PC-3 (cell line): ENCODE measurements at regions not wholly inside any gene's neighbourhood (a gene's known extent, or its start where the extent isn't known, plus 50 kb on each side); places are given as distances from the start of the nearest gene placed in this dataset.

Experiments
- EZH2 ChIP-seq: fragments of 300-600 bp; sonication (generic); IDR thresholded peaks from one replicate; pipeline ENCODE4 v1.6.1; 2017; ENCODE audit warnings: antibody characterized with exemption, mild to moderate bottlenecking, low read length; ENCODE audit not compliant: unreplicated experiment
- EZH2phosphoT487 ChIP-seq: fragments of 300-600 bp; sonication (generic); IDR thresholded peaks from 2 replicates; pipeline ENCODE4 v1.6.1; 2018; ENCODE audit warnings: mild to moderate bottlenecking, antibody characterized with exemption, low read length, borderline replicate concordance
- TF ChIP-seq, protein P1 (sequence below): fragments of 300-600 bp; sonication (generic); conservative IDR thresholded peaks from 2 replicates; pipeline ENCODE4 v1.5.1; 2017; ENCODE audit warnings: antibody characterized with exemption, low read depth, mild to moderate bottlenecking, low read length

DNA sequence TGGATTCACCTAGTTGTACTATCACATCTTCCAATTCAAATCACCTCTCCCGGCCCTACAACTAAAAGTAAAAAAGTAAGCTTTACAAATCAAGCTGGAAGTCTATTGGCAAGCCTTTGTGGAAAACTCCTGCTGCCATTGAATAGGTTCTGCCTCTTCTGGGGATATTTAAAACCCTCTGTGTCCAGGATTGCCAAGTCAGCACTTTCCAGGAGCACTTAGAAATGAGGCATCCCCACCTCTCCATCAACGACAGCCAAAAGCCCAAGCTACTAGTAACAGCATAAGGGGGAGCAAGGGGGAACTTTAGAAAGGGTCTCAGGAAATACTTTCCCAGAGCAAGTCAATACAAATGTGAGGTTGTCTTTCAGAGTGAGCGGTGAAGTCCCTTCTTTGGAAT lies 85.0 kb upstream of the OBI1 start:
- TF ChIP-seq, protein P1, sequence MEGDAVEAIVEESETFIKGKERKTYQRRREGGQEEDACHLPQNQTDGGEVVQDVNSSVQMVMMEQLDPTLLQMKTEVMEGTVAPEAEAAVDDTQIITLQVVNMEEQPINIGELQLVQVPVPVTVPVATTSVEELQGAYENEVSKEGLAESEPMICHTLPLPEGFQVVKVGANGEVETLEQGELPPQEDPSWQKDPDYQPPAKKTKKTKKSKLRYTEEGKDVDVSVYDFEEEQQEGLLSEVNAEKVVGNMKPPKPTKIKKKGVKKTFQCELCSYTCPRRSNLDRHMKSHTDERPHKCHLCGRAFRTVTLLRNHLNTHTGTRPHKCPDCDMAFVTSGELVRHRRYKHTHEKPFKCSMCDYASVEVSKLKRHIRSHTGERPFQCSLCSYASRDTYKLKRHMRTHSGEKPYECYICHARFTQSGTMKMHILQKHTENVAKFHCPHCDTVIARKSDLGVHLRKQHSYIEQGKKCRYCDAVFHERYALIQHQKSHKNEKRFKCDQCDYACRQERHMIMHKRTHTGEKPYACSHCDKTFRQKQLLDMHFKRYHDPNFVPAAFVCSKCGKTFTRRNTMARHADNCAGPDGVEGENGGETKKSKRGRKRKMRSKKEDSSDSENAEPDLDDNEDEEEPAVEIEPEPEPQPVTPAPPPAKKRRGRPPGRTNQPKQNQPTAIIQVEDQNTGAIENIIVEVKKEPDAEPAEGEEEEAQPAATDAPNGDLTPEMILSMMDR, result no peak
- no peak for TF ChIP-seq EZH2phosphoT487
- TF ChIP-seq EZH2, result no peak
